ENCODE measurements at regions not wholly inside any gene's neighbourhood (a gene's known extent, or its start where the extent isn't known, plus 50 kb on each side); places are given as distances from the start of the nearest gene placed in this dataset.

DNA sequence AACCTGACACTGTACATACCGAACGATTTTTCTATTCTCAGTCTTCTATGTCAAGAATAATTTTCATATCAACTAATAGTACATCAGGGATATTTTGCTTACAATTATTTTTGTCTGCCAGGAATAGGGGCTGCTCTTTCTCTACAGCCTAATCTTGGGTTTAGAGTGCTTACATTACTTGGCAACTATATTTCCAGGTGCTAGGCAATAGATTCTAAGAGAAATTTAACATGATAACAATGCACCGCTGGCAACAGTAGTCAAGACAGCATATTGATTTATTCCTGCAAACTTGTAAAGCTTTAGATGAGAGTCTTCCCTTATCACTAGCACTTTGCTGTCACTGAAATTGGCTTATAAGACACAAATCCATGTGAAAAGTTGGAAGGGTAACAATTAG lies 935.9 kb downstream of the CDH11 start:
- TF ChIP-seq, protein P1, sequence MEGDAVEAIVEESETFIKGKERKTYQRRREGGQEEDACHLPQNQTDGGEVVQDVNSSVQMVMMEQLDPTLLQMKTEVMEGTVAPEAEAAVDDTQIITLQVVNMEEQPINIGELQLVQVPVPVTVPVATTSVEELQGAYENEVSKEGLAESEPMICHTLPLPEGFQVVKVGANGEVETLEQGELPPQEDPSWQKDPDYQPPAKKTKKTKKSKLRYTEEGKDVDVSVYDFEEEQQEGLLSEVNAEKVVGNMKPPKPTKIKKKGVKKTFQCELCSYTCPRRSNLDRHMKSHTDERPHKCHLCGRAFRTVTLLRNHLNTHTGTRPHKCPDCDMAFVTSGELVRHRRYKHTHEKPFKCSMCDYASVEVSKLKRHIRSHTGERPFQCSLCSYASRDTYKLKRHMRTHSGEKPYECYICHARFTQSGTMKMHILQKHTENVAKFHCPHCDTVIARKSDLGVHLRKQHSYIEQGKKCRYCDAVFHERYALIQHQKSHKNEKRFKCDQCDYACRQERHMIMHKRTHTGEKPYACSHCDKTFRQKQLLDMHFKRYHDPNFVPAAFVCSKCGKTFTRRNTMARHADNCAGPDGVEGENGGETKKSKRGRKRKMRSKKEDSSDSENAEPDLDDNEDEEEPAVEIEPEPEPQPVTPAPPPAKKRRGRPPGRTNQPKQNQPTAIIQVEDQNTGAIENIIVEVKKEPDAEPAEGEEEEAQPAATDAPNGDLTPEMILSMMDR (IDR thresholded peaks at IDR 0.05) = no peak
- TF ChIP-seq POLR2A (IDR thresholded peaks at IDR 0.05) = no peak

All from testis (tissue), 2 donors.